Transverse colon (tissue), 3 donors: ENCODE measurements at regions not wholly inside any gene's neighbourhood (a gene's known extent, or its start where the extent isn't known, plus 50 kb on each side); places are given as distances from the start of the nearest gene placed in this dataset.

Experiments
- EP300 ChIP-seq: sonication (generic); formaldehyde crosslinking; IDR thresholded peaks from one replicate; pipeline ENCODE4 v1.6.1; 2017; ENCODE audit warnings: antibody characterized with exemption, low read depth
- POLR2A ChIP-seq: fragments of 450-650 bp; IDR thresholded peaks from one replicate; pipeline ENCODE4 v1.6.1; 2016; ENCODE audit warnings: antibody characterized with exemption, mild to moderate bottlenecking, moderate library complexity
- TF ChIP-seq, protein P1 (sequence below), 5 experiments: fragments of 200-600 bp in 3 of 5; fragments of 450-650 bp in 2 of 5; sonication (generic) in 3 of 5; IDR thresholded peaks; 1 replicate in 2 of 5; 2 replicates in 3 of 5; pipeline ENCODE4 v1.5.1; 2016 to 2017; ENCODE audit warnings: antibody characterized with exemption in 5 of 5, inconsistent platforms in 3 of 5, mild to moderate bottlenecking in 2 of 5, moderate library complexity in 1 of 5

DNA sequence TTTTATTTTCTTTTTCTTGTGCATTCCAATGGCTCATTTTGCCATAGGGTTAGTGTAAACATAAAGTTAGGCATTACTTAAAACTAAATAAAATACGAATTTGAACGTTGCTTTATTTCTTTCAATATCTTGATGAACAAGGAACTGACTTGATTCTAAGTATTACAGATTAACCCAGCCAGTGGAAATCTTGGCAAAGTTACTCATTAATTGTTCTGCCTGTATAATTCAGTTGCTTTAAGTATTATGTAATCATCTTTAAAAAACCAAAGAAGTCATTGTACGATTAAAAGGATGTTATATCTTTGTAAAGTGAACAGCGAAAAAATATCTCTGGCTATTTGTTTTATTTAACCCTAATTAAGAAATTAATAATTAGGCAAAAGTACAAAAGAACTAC lies 737.9 kb upstream of the BCHE start:
- TF ChIP-seq, protein P1, sequence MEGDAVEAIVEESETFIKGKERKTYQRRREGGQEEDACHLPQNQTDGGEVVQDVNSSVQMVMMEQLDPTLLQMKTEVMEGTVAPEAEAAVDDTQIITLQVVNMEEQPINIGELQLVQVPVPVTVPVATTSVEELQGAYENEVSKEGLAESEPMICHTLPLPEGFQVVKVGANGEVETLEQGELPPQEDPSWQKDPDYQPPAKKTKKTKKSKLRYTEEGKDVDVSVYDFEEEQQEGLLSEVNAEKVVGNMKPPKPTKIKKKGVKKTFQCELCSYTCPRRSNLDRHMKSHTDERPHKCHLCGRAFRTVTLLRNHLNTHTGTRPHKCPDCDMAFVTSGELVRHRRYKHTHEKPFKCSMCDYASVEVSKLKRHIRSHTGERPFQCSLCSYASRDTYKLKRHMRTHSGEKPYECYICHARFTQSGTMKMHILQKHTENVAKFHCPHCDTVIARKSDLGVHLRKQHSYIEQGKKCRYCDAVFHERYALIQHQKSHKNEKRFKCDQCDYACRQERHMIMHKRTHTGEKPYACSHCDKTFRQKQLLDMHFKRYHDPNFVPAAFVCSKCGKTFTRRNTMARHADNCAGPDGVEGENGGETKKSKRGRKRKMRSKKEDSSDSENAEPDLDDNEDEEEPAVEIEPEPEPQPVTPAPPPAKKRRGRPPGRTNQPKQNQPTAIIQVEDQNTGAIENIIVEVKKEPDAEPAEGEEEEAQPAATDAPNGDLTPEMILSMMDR (IDR thresholded peaks at IDR 0.05) = no peak
- TF ChIP-seq EP300 = no peak
- TF ChIP-seq POLR2A = no peak
